H9 (cell line): ENCODE measurements at regions not wholly inside any gene's neighbourhood (a gene's known extent, or its start where the extent isn't known, plus 50 kb on each side); places are given as distances from the start of the nearest gene placed in this dataset.

Source experiments
- DNase-seq: peaks from one replicate; pipeline ENCODE4 v3.0.0-alpha.2; 2017
- H2AFZ ChIP-seq: one replicate; pipeline ENCODE4 v1.6.1; 2013; ENCODE audit warnings: mild to moderate bottlenecking, low read length, control low read depth, moderate library complexity
- H2AK5ac ChIP-seq: 2 replicates; pipeline ENCODE4 v1.6.1; 2013; ENCODE audit warnings: low read length, control low read depth, mixed read lengths; ENCODE audit not compliant: insufficient read length
- H2BK120ac ChIP-seq: one replicate; pipeline ENCODE4 v1.6.1; 2013; ENCODE audit warnings: low read depth, mild to moderate bottlenecking, low read length, control low read depth, inconsistent platforms; ENCODE audit not compliant: poor library complexity, severe bottlenecking
- H2BK12ac ChIP-seq: 2 replicates; pipeline ENCODE4 v1.6.1; 2013; ENCODE audit warnings: low read length, control low read depth, mixed read lengths, low read depth; ENCODE audit not compliant: insufficient read length
- H2BK15ac ChIP-seq: 2 replicates; pipeline ENCODE4 v1.6.1; 2013; ENCODE audit warnings: low read depth, low read length, control low read depth
- H2BK20ac ChIP-seq: one replicate; pipeline ENCODE4 v1.6.1; 2013; ENCODE audit warnings: low read depth, mild to moderate bottlenecking, low read length, control low read depth, inconsistent platforms; ENCODE audit not compliant: poor library complexity, severe bottlenecking
- H2BK5ac ChIP-seq: 2 replicates; pipeline ENCODE4 v1.6.1; 2013; ENCODE audit warnings: low read length, control low read depth, mixed read lengths; ENCODE audit not compliant: insufficient read length
- H3K14ac ChIP-seq: 2 replicates; pipeline ENCODE4 v1.6.1; 2013; ENCODE audit warnings: low read length, control low read depth; ENCODE audit not compliant: insufficient read depth
- H3K18ac ChIP-seq: 2 replicates; pipeline ENCODE4 v1.6.1; 2013; ENCODE audit warnings: low read depth, mild to moderate bottlenecking, mixed read lengths, low read length, control low read depth; ENCODE audit not compliant: insufficient read length
- H3K23ac ChIP-seq: 2 replicates; pipeline ENCODE4 v1.6.1; 2013; ENCODE audit warnings: low read length, control low read depth, mixed read lengths, low read depth; ENCODE audit not compliant: insufficient read length
- H3K23me2 ChIP-seq: 2 replicates; pipeline ENCODE4 v1.6.1; 2013; ENCODE audit warnings: low read depth, mild to moderate bottlenecking, mixed read lengths, low read length, control low read depth; ENCODE audit not compliant: insufficient read length, poor library complexity, severe bottlenecking
- H3K27ac ChIP-seq: 2 replicates; pipeline ENCODE4 v1.5.1; 2013; ENCODE audit warnings: low read length, control low read depth, mixed read lengths, low read depth; ENCODE audit not compliant: insufficient read length
- H3K27me3 ChIP-seq: 2 replicates; pipeline ENCODE4 v1.6.1; 2013; ENCODE audit warnings: low read length, control low read depth, inconsistent platforms; ENCODE audit not compliant: insufficient read depth
- H3K4ac ChIP-seq: 2 replicates; pipeline ENCODE4 v1.6.1; 2013; ENCODE audit warnings: low read depth, mild to moderate bottlenecking, control low read depth, inconsistent platforms, low read length, moderate library complexity
- H3K4me1 ChIP-seq: 2 replicates; pipeline ENCODE4 v1.6.1; 2013; ENCODE audit warnings: low read length, control low read depth, inconsistent platforms; ENCODE audit not compliant: insufficient read depth
- H3K4me2 ChIP-seq: 2 replicates; pipeline ENCODE4 v1.6.1; 2013; ENCODE audit warnings: low read length, control low read depth, mixed read lengths; ENCODE audit not compliant: insufficient read length, insufficient read depth
- H3K56ac ChIP-seq: 2 replicates; pipeline ENCODE4 v1.6.1; 2013; ENCODE audit warnings: low read depth, mild to moderate bottlenecking, mixed read lengths, low read length, control low read depth; ENCODE audit not compliant: insufficient read length
- H3K79me1 ChIP-seq: 2 replicates; pipeline ENCODE4 v1.6.1; 2013; ENCODE audit warnings: low read depth, mild to moderate bottlenecking, moderate library complexity, low read length, control low read depth, inconsistent platforms; ENCODE audit not compliant: insufficient read depth, poor library complexity, severe bottlenecking
- H3K79me2 ChIP-seq: 2 replicates; pipeline ENCODE4 v1.6.1; 2013; ENCODE audit warnings: low read length, control low read depth, inconsistent platforms; ENCODE audit not compliant: insufficient read depth
- H3K9ac ChIP-seq: 2 replicates; pipeline ENCODE4 v1.6.1; 2013; ENCODE audit warnings: low read length, control low read depth, mixed read lengths; ENCODE audit not compliant: insufficient read length; ENCODE audit errors: extremely low read depth
- H3K9me3 ChIP-seq: one replicate; pipeline ENCODE4 v1.6.1; 2013; ENCODE audit warnings: low read depth, low read length, inconsistent platforms; ENCODE audit not compliant: control insufficient read depth
- H3T11ph ChIP-seq: one replicate; pipeline ENCODE4 v1.6.1; 2013; ENCODE audit warnings: mild to moderate bottlenecking, low read length, control low read depth, inconsistent platforms
- H4K20me1 ChIP-seq: one replicate; pipeline ENCODE4 v1.6.1; 2013; ENCODE audit not compliant: control insufficient read depth, insufficient read length, insufficient read depth
- H4K5ac ChIP-seq: 2 replicates; pipeline ENCODE4 v1.6.1; 2013; ENCODE audit warnings: low read depth, mild to moderate bottlenecking, mixed read lengths, low read length, control low read depth; ENCODE audit not compliant: insufficient read length
- H4K8ac ChIP-seq: replicated peaks from 2 replicates; pipeline ENCODE4 v1.6.1; 2013; ENCODE audit warnings: low read length, control low read depth, mixed read lengths, low read depth; ENCODE audit not compliant: insufficient read length
- H4K91ac ChIP-seq: 2 replicates; pipeline ENCODE4 v1.6.1; 2013; ENCODE audit warnings: low read depth, mild to moderate bottlenecking, moderate library complexity, mixed read lengths, low read length, control low read depth; ENCODE audit not compliant: insufficient read length
- H3K27ac Mint-ChIP-seq, 3 experiments: 2 replicates in 2 of 3; 3 replicates in 1 of 3; pipeline ENCODE4 v1.8.0; 2020 to 2021; ENCODE audit warnings: mixed read lengths in 3 of 3, mild to moderate bottlenecking in 1 of 3, moderate library complexity in 1 of 3
- H3K27me3 Mint-ChIP-seq: 2 replicates; pipeline ENCODE4 v1.8.0; 2021; ENCODE audit warnings: low read depth, mild to moderate bottlenecking, moderate library complexity, mixed read lengths
- H3K36me3 Mint-ChIP-seq, 3 experiments: 2 replicates in 2 of 3; 3 replicates in 1 of 3; pipeline ENCODE4 v1.8.0; 2020 to 2021; ENCODE audit warnings: low read depth in 3 of 3, mixed read lengths in 3 of 3; ENCODE audit not compliant: insufficient read depth in 1 of 3
- H3K4me1 Mint-ChIP-seq, 2 experiments: 2 replicates each; pipeline ENCODE4 v1.8.0; 2020; ENCODE audit warnings: mixed read lengths in 2 of 2
- H3K4me3 Mint-ChIP-seq, 2 experiments: 2 replicates in 1 of 2; 3 replicates in 1 of 2; pipeline ENCODE4 v1.8.0; 2020 to 2021; ENCODE audit warnings: mild to moderate bottlenecking in 2 of 2, mixed read lengths in 2 of 2, moderate library complexity in 1 of 2
- H3K9me3 Mint-ChIP-seq, 2 experiments: 2 replicates in 1 of 2; 3 replicates in 1 of 2; pipeline ENCODE4 v1.8.0; 2020; ENCODE audit warnings: mild to moderate bottlenecking in 2 of 2, mixed read lengths in 2 of 2, moderate library complexity in 1 of 2
- TF ChIP-seq, protein P1 (sequence below): fragments of 200-600 bp; sonication (generic); conservative IDR thresholded peaks from 3 replicates; pipeline ENCODE4 v1.8.0; 2021; ENCODE audit warnings: antibody characterized with exemption, mild to moderate bottlenecking

DNA sequence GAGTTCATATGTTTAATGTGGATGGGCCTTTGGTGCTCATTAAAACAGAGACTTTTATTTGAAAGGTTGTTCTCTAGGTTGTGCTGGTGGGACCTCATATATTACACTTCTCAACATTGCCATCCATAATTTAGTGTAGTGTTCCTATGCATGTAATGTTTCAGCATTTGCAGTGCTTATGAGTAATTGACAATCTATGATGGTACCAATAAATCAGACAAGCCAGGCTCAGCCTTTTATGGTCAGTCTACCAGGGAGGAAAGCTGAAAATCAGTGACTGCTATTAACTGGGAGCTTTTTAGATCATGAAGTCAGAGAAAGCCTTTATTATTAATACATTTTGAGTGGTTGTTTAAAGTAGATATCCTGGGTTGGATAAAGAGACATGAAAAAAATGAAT, 120.1 kb upstream of the SLC28A3 start:
- Histone ChIP-seq H3K4me1 (no peaks in the 10 kb centered on the region), H3K79me2 (no peaks in the 10 kb centered on the region), H2AK5ac (no peak overlapping the region), H3K9ac (no peak overlapping the region), H3K27me3 (no peaks in the 10 kb centered on the region), H2BK20ac (no peak overlapping the region), H3T11ph (no peak overlapping the region), H4K91ac (no peak overlapping the region), H3K23me2 (no peaks in the 10 kb centered on the region), H2BK5ac (no peak overlapping the region), H3K9me3 (no peaks in the 10 kb centered on the region), H2BK12ac (no peak overlapping the region), H3K56ac (no peak overlapping the region), H3K79me1 (no peaks in the 10 kb centered on the region), H4K20me1 (no peaks in the 10 kb centered on the region), H3K4me2 (no peak overlapping the region), H3K23ac (no peak overlapping the region), H2AFZ (no peak overlapping the region), H3K27ac (no peak overlapping the region), H2BK15ac (no peak overlapping the region), H2BK120ac (no peak overlapping the region), H4K8ac (no peak overlapping the region), H3K4ac (no peak overlapping the region), H3K14ac (no peak overlapping the region), H4K5ac (no peak overlapping the region), H3K18ac (no peak overlapping the region)
- Mint-ChIP-seq H3K9me3 (peaks cover 13 to 16% of the 10 kb centered on the region in 2 experiments; a peak in 4 of 5 replicates), H3K27ac (no peak overlapping the region), H3K27me3 (peaks cover 1% of the 10 kb centered on the region), H3K36me3 (no peaks in the 10 kb centered on the region; a peak in 1 of 7 replicates), H3K4me3 (no peak overlapping the region), H3K4me1 (no peaks in the 10 kb centered on the region)
- TF ChIP-seq, protein P1, sequence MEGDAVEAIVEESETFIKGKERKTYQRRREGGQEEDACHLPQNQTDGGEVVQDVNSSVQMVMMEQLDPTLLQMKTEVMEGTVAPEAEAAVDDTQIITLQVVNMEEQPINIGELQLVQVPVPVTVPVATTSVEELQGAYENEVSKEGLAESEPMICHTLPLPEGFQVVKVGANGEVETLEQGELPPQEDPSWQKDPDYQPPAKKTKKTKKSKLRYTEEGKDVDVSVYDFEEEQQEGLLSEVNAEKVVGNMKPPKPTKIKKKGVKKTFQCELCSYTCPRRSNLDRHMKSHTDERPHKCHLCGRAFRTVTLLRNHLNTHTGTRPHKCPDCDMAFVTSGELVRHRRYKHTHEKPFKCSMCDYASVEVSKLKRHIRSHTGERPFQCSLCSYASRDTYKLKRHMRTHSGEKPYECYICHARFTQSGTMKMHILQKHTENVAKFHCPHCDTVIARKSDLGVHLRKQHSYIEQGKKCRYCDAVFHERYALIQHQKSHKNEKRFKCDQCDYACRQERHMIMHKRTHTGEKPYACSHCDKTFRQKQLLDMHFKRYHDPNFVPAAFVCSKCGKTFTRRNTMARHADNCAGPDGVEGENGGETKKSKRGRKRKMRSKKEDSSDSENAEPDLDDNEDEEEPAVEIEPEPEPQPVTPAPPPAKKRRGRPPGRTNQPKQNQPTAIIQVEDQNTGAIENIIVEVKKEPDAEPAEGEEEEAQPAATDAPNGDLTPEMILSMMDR, result no peak
- DNase-seq, result no peak
